ENCODE measurements at regions not wholly inside any gene's neighbourhood (a gene's known extent, or its start where the extent isn't known, plus 50 kb on each side); places are given as distances from the start of the nearest gene placed in this dataset.
A peak's percentile ranks its signal among the peaks of the same experiment; 100 is the strongest.

GRCh38 chr9:108703429-108703828 is 152.4 kb downstream of the ACTL7B start:
- TF ChIP-seq, protein P1, sequence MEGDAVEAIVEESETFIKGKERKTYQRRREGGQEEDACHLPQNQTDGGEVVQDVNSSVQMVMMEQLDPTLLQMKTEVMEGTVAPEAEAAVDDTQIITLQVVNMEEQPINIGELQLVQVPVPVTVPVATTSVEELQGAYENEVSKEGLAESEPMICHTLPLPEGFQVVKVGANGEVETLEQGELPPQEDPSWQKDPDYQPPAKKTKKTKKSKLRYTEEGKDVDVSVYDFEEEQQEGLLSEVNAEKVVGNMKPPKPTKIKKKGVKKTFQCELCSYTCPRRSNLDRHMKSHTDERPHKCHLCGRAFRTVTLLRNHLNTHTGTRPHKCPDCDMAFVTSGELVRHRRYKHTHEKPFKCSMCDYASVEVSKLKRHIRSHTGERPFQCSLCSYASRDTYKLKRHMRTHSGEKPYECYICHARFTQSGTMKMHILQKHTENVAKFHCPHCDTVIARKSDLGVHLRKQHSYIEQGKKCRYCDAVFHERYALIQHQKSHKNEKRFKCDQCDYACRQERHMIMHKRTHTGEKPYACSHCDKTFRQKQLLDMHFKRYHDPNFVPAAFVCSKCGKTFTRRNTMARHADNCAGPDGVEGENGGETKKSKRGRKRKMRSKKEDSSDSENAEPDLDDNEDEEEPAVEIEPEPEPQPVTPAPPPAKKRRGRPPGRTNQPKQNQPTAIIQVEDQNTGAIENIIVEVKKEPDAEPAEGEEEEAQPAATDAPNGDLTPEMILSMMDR (conservative IDR thresholded peaks at IDR 0.05): no peak

DNA sequence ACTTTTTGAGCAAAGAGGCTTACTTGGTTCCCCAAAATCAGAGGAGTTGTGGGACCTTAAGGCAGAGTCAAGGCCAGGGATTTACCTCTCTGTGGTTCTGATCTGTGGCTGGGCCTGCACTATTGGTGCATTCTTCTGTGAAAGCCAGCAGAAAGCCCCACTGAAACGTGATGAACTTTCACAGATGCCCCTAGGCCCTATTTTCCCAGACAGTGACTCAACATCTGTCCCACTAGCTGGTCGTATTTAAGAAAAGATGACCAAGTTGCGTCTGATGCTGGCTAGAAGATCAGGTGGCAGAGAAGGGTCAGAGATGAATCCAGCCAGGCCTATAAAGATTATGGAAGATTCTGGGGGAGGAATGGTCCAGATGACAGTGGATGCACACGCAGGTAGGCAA is 153.1 kb downstream of the ACTL7B start:
- H3K27ac ChIP-seq: no peak overlapping the region
- TF ChIP-seq, protein P1 (conservative IDR thresholded peaks at IDR 0.05): no peak

More at GRCh38 chr9:108703429-108703828, 152.4 kb downstream of the ACTL7B start:
- H3K27ac ChIP-seq: no peak overlapping the region

GRCh38 chr9:108698801-108699200 is 157.0 kb downstream of the ACTL7B start:
- TF ChIP-seq, protein P1 (conservative IDR thresholded peaks at IDR 0.05): no peak
- no peak overlapping the region for H3K27ac ChIP-seq

GRCh38 chr9:108698231-108698630 is 157.6 kb downstream of the ACTL7B start:
- TF ChIP-seq, protein P1 (conservative IDR thresholded peaks at IDR 0.05): no peak
- no peak overlapping the region for H3K27ac ChIP-seq

GRCh38 chr9:108696156-108696555 is 159.6 kb downstream of the ACTL7B start:
- TF ChIP-seq, protein P1 (conservative IDR thresholded peaks at IDR 0.05): no peak
- no peak overlapping the region for H3K27ac ChIP-seq

GRCh38 chr9:108694170-108694569 is 161.6 kb downstream of the ACTL7B start:
- H3K27ac ChIP-seq: peak overlapping the region; percentile 30; the same call in 1 of the 2 replicates
- TF ChIP-seq, protein P1 (conservative IDR thresholded peaks at IDR 0.05): no peak

DNA sequence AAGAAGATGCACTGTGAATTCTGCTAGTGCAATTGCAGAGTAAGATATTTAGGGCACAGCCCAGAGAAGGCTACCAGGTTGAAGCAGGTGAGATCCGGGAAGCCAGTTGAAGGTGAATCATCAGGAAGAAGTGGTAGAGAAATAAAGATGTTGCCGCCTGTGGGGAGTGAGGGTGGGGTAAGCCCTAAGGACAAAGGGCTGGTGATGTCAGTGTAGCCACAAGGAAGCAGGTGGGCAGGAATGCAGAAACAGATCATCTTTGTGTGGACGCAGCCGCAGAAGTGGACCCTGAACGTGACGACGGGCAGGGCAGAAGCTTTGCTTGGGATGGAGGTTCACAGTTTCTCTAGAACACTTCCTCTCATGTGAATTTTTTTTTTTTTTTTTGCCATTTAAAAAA is 164.2 kb downstream of the ACTL7B start:
- TF ChIP-seq, protein P1 (conservative IDR thresholded peaks at IDR 0.05): no peak

More for the DNA sequence above, 164.2 kb downstream of the ACTL7B start:
- no peak overlapping the region for H3K27ac ChIP-seq
